NCI-H1417 treated with DMSO at 0.1 percent for 48 hours (cell line): ENCODE measurements at regions not wholly inside any gene's neighbourhood (a gene's known extent, or its start where the extent isn't known, plus 50 kb on each side); places are given as distances from the start of the nearest gene placed in this dataset.

Source experiments
- DNase-seq: peaks from one replicate; lab custom pipeline; 2025; lab: John Stamatoyannopoulos, UW

DNA sequence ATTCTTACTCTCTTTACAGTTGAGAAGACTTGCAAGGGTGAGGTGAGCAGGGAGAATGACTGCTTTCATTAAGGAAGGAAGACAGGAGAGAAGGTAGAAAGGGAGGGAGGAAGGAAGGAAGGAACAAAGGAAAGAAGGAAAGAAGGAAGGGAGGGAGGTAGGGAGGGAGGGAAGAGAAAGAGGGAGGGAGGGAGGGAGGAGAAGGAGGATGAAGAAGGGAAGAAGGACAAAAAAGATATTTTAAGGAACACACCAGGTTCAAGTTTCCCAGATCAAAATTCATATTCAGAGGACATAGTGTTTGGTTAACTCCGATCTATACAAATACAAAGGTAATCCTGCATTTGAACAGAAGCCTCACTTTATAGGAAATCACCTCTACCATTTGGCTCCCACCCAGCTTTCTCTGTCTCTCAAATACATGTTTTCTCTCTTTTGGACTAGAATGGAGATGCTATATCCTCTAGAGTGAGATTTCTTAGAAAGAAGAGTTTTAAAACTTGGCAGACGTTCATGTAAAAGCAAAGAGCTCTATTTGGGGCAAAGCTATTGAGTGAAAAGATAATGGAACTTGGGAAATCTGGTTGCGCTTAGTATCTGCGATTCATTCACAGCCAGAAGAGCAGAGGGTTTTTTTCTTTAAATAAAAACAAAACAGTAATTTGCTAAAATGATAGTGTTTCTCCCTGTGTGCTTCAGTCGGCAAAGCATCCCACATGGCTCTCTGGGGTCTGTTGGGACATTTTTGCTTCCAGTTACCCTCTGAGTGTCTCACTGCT lies 261.9 kb upstream of the LYZL1 start:
- no peak for DNase-seq

DNA sequence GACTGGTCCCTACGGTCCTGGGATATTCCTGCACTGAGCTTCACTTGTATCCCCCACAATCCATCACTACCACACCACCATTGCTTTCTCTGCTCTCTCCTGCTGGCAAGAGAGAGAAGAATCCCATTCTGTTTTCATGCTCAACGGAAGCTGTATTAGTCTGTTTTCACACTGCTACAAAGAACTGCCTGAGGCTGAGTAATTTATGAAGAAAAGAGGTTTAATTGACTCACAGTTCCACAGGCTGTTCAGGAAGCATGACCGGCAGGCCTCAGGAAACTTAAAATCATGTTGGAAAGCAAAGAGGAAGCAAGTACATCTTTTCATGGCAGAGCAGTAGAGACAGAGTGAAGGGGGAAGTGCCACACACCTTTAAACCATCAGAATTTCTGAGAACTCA lies 260.4 kb upstream of the LYZL1 start:
- DNase-seq: no peak

DNA sequence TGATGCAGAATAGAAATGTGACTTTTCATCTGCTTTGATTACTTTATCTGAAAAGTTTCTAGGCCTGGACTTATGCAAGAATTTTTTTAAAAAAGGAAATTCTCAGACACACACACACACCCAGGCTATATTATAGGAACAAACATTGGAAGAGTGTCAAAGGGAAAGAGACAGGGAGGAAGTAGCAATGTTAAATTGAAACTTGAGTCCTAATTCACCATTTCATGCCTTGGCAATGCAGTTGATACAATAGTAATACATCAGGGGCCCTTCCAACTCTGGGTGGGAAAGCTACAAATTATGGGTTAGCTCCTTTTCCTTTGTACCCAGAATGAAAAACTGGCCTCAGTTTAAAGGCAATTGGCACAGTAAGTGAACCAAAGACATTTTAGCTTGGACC lies 258.0 kb upstream of the LYZL1 start:
- DNase-seq: no peak

- DNase-seq: no peak
Measured at GRCh38 chr10:29032169-29032568, 256.7 kb upstream of the LYZL1 start.

DNA sequence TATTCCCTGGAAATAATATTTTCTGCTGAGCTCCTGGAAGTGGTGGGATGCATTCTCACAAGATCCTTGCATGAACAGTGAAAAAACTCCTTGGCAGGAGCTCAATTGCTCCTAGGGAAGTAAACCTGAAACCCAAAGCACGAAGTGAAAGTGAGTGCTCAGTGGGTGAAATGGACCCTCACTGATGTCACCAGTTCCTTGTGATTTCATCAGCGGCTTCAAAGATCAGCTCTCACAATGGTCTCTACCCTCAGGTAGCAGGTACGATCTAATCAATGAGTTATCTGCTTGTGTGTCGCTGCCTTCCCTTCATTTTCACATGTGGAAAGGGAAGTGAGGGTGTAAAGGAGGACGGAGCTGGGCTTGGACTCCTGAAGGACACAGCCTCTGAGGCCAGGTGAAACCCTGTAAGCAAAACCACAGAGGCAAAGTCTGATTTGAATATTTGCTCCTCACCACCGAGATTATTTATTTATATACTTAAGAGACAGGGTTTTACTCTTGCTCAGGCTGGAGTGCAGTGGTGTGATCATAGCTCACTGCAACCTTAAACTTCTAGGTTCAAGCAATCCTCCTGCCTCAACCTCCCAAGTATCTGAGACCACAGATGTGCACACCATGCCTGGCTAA lies 255.4 kb upstream of the LYZL1 start:
- no peak for DNase-seq

DNA sequence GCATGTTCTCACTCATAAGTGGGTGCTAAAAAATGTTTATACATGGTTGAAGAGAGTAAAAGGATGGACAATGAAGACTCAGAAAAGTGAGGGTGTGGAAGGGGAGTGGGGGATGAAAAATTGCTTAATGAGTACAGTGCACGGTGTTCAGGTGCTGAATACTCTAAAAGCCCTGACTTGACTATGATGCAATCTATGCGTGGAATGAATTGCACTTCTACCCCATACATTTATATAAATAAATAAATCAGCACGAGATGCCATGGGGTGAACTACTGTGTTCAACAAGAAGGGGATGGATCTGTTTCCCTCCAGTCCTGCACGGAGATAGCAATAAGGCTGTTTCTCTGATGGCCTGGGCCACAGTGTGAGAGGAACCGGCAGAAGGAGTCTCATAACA lies 254.3 kb upstream of the LYZL1 start:
- no peak for DNase-seq

DNA sequence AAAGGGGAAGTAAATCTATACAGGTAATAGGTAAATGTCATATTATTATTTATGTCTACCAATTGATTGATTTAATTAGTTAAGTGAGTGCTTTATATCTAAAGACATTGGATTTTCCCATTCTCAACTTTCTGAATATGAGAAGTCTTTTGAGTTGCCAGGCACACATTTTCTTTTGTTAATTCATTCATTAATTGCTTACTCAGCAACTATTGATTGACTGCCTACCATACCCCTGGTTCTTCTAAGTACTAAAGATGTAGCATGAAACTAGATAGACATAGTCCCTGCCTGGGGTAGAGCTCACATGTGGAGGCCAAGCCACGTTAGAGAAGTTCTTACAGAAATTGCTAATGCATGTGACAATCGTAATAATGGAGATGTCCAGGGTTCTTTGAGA lies 253.1 kb upstream of the LYZL1 start:
- no peak for DNase-seq

- DNase-seq: no peak
Measured at GRCh38 chr10:29037348-29038113, 251.3 kb upstream of the LYZL1 start.

DNA sequence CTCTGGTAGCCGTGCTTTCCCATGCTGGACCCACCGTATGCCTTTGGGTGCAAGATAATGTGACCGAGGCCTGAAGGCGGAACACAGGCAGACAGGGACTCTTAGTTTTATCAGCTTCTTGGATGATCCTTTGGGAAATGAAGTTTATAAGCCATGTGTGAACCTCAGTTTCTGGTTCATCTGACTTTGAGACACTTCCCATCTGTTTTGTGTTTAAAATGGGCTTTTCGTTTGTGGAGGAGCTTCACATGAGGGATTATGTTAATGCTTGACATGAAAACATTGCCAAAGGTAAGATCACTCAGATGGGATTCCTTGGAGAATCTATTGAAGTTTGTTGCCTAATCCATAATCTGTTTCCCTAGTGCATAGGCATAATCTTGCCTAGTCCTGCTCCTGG lies 249.8 kb upstream of the LYZL1 start:
- DNase-seq: no peak

- DNase-seq: no peak
Measured at GRCh38 chr10:29039677-29040189, 249.1 kb upstream of the LYZL1 start.

DNA sequence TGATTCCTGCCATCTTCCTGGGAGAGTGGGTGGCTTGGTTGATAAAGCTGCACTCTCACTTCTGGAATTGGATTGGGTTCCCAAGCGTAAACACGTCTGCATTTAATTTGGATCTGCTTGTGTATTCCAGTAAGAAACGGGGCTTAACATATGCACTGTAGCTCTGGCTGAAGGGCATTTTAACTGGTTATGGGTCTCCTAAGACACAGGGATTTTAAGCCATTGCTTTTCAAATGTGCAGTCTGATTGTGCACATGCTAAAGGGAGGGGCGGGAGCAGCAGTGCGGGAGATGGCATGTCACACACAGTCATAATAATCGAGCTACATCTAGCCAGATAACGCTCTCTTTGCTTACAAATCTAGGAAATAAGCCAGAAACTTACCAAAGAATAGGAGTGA lies 247.3 kb upstream of the LYZL1 start:
- DNase-seq: no peak

- DNase-seq: no peak
Measured at GRCh38 chr10:29048506-29048905, 240.4 kb upstream of the LYZL1 start.

GRCh38 chr10:29050081-29050480 lies 238.8 kb upstream of the LYZL1 start:
- no peak for DNase-seq

- DNase-seq: no peak
Measured at GRCh38 chr10:29055101-29055500, 233.8 kb upstream of the LYZL1 start.

GRCh38 chr10:29056729-29057128 lies 232.1 kb upstream of the LYZL1 start:
- DNase-seq: no peak

- no peak for DNase-seq
Measured at GRCh38 chr10:29057822-29058331, 231.0 kb upstream of the LYZL1 start.

GRCh38 chr10:29063806-29064644 lies 224.8 kb upstream of the LYZL1 start:
- DNase-seq: no peak

- no peak for DNase-seq
Measured at GRCh38 chr10:29064680-29065079, 224.2 kb upstream of the LYZL1 start.

- DNase-seq: no peak
Measured at GRCh38 chr10:29067161-29067560, 221.7 kb upstream of the LYZL1 start.

DNA sequence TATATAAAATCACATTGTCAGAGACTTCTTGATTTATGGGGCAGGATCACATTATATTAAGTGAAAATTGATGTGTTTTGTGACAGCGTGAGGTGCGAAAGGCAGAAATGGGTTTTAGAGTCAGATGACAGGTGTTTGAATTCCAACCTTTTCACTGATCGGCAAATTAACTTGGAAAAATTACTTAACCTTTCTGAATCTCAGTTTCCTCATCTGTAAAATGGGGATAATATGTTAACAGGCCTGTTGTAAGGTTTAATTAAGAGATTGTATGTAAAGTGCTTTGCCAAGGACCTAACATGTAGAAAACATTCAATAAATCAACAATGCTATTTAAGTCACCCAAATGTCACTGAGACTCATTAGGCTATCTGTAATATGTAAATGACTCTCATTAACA lies 221.2 kb upstream of the LYZL1 start:
- no peak for DNase-seq

DNA sequence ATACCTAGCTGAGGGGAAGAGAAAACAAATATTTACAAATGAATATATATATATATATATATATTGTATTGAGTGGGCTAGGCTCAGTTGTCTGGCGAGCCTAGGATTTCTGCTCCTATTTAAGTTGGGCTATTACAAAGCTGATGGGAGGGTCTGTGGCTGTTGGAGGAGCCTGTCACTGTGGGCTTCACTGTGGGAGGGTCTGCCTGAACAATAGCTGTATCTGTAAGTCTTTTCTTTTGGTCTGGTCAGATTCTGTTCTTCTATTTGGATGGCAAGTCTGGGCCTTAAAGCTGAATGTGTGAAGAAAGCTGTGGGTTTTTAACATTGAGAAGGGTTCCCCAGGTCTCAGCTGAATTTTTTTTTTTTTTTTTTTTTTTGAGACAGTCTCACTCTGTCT lies 220.6 kb upstream of the LYZL1 start:
- DNase-seq: no peak

DNA sequence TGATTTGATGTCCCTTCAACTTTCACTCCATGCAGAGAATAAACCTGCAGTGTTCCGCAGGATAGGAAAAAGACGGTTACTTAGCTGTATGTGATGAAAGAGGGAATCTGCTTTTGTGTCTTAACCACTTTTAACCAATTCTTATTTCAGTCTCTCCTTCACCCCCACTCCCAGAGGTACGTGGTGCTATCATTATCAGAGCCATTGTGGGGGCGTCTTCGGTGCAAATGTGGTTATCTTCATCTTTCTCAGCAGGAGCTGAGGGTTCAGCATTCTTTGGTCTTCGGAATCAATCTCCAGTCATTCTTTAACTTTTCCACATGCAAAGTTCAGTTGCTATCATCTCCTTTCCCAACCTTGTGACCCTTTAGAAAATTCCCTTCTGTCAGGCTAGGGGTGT lies 219.9 kb upstream of the LYZL1 start:
- DNase-seq: no peak
